HEK293 (cell line): ENCODE measurements at regions not wholly inside any gene's neighbourhood (a gene's known extent, or its start where the extent isn't known, plus 50 kb on each side); places are given as distances from the start of the nearest gene placed in this dataset.

Source experiments
- CTCF ChIP-seq: fragments of 450-650 bp; formaldehyde crosslinking; IDR thresholded peaks from 2 replicates; pipeline ENCODE4 v1.5.1; 2016; ENCODE audit warnings: missing biosample characterization, missing genetic modification characterization
- EGR2 ChIP-seq: fragments of 450-650 bp; formaldehyde crosslinking; IDR thresholded peaks from 2 replicates; pipeline ENCODE4 v1.5.1; 2016; ENCODE audit warnings: low read depth, missing biosample characterization, missing genetic modification characterization
- ELK4 ChIP-seq: IDR thresholded peaks from 2 replicates; pipeline ENCODE4 v1.6.1; 2011; ENCODE audit warnings: mild to moderate bottlenecking, low read depth, low read length, borderline replicate concordance
- MYNN ChIP-seq: fragments of 450-650 bp; formaldehyde crosslinking; IDR thresholded peaks from 2 replicates; pipeline ENCODE4 v1.5.1; 2016; ENCODE audit warnings: missing biosample characterization, missing genetic modification characterization, borderline replicate concordance
- PRDM4 ChIP-seq: fragments of 450-650 bp; formaldehyde crosslinking; IDR thresholded peaks from 2 replicates; pipeline ENCODE4 v1.5.1; 2017; ENCODE audit warnings: missing biosample characterization, missing genetic modification characterization
- PRDM6 ChIP-seq: fragments of 450-650 bp; formaldehyde crosslinking; IDR thresholded peaks from 2 replicates; pipeline ENCODE4 v1.5.1; 2017; ENCODE audit warnings: missing biosample characterization, missing genetic modification characterization
- TSHZ1 ChIP-seq: fragments of 450-650 bp; formaldehyde crosslinking; IDR thresholded peaks from 2 replicates; pipeline ENCODE4 v1.5.1; 2016; ENCODE audit warnings: missing biosample characterization, missing genetic modification characterization, borderline replicate concordance
- YY1 ChIP-seq: fragments of 450-650 bp; formaldehyde crosslinking; IDR thresholded peaks from 2 replicates; pipeline ENCODE4 v1.5.1; 2018; ENCODE audit warnings: missing biosample characterization, missing genetic modification characterization
- ZFP41 ChIP-seq: fragments of 450-650 bp; formaldehyde crosslinking; IDR thresholded peaks from 2 replicates; pipeline ENCODE4 v1.5.1; 2016; ENCODE audit warnings: missing biosample characterization, missing genetic modification characterization, borderline replicate concordance
- ZNF221 ChIP-seq: fragments of 450-650 bp; formaldehyde crosslinking; IDR thresholded peaks from 2 replicates; pipeline ENCODE4 v1.5.1; 2017; ENCODE audit warnings: missing biosample characterization, missing genetic modification characterization, borderline replicate concordance
- ZNF398 ChIP-seq: fragments of 450-650 bp; formaldehyde crosslinking; IDR thresholded peaks from 2 replicates; pipeline ENCODE4 v1.5.1; 2017; ENCODE audit warnings: missing biosample characterization, missing genetic modification characterization
- ZNF514 ChIP-seq: fragments of 450-650 bp; formaldehyde crosslinking; IDR thresholded peaks from 2 replicates; pipeline ENCODE4 v1.5.1; 2016; ENCODE audit warnings: missing biosample characterization, missing genetic modification characterization
- ZNF704 ChIP-seq: fragments of 450-650 bp; formaldehyde crosslinking; IDR thresholded peaks from 2 replicates; pipeline ENCODE4 v1.5.1; 2016; ENCODE audit warnings: missing biosample characterization, missing genetic modification characterization

- no peak for TF ChIP-seq ZFP41 (tag by site-specific recombination)
- TF ChIP-seq CTCF (tag by site-specific recombination) = no peak
- no peak for TF ChIP-seq ZNF704 (tag by site-specific recombination)
- TF ChIP-seq ZNF514 (tag by site-specific recombination) = no peak
- TF ChIP-seq YY1 (tag by site-specific recombination) = no peak
- no peak for TF ChIP-seq PRDM6
- TF ChIP-seq ZNF398 (tag by site-specific recombination) = no peak
- TF ChIP-seq ELK4 = no peak
- no peak for TF ChIP-seq EGR2 (tag by site-specific recombination)
- no peak for TF ChIP-seq TSHZ1 (tag by site-specific recombination)
- TF ChIP-seq MYNN (tag by site-specific recombination) = no peak
- no peak for TF ChIP-seq PRDM4 (tag by site-specific recombination)
- no peak for TF ChIP-seq ZNF221 (tag by site-specific recombination)
Measured at GRCh38 chr5:2134543-2135292, 252.0 kb upstream of the IRX4 start.
